Kidney (tissue), 13 donors: ENCODE measurements at regions not wholly inside any gene's neighbourhood (a gene's known extent, or its start where the extent isn't known, plus 50 kb on each side); places are given as distances from the start of the nearest gene placed in this dataset.
A peak's percentile ranks its signal among the peaks of the same experiment; 100 is the strongest.

Experiments
- DNase-seq, 5 donors: peaks; one replicate each; pipeline ENCODE4 v3.0.0-alpha.2; 2013 to 2020
- FAIRE-seq: peaks from 2 replicates; lab custom pipeline; 2012; peaks lifted over from hg19 to GRCh38; lab: Jason Lieb, UNC
- H3K27ac ChIP-seq, 2 donors: one replicate each; pipeline ENCODE4 v1.7.0; 2013; ENCODE audit warnings: low read depth in 2 of 2, low read length in 2 of 2, inconsistent platforms in 1 of 2
- H3K27me3 ChIP-seq: one replicate; pipeline ENCODE4 v1.7.1; 2013; ENCODE audit warnings: low read length, inconsistent platforms; ENCODE audit not compliant: control insufficient read depth, insufficient read depth
- H3K36me3 ChIP-seq, 3 donors: one replicate each; pipeline versions ENCODE4 v1.7.0 to v1.7.1; 2013; ENCODE audit warnings: low read length in 3 of 3, control low read depth in 1 of 3, inconsistent platforms in 1 of 3; ENCODE audit not compliant: insufficient read depth in 3 of 3, control insufficient read depth in 2 of 3
- H3K4me1 ChIP-seq, 3 donors: one replicate each; pipeline versions ENCODE4 v1.7.0 to v1.7.1; 2013; ENCODE audit warnings: low read length in 3 of 3, inconsistent platforms in 1 of 3, low read depth in 1 of 3; ENCODE audit not compliant: control insufficient read depth in 2 of 3, insufficient read depth in 2 of 3
- H3K4me3 ChIP-seq, 3 donors: one replicate each; pipeline versions ENCODE4 v1.7.0 to v1.8.1; 2013; ENCODE audit warnings: low read length in 3 of 3, control low read depth in 1 of 3, inconsistent platforms in 1 of 3
- H3K9ac ChIP-seq, 3 donors: one replicate each; pipeline versions ENCODE4 v1.7.0 to v1.7.1; 2013; ENCODE audit warnings: low read length in 3 of 3, control low read depth in 1 of 3, inconsistent platforms in 1 of 3
- H3K9me3 ChIP-seq, 3 donors: one replicate each; pipeline versions ENCODE4 v1.7.0 to v1.7.1; 2013; ENCODE audit warnings: low read length in 3 of 3, control low read depth in 1 of 3, inconsistent platforms in 1 of 3; ENCODE audit not compliant: control insufficient read depth in 2 of 3, insufficient read depth in 1 of 3
- intact Hi-C: fragments of 100-400 bp; cut with DNase I; formaldehyde crosslinking; loops from one replicate; pipeline ENCODE4 v1.11.1; 2022
- TF ChIP-seq, protein P1 (sequence below): IDR thresholded peaks from 3 replicates; pipeline ENCODE4 v1.5.1; 2012; ENCODE audit warnings: mild to moderate bottlenecking, moderate library complexity, borderline replicate concordance; ENCODE audit not compliant: insufficient read depth; ENCODE audit errors: extremely low read depth
- donor health status: control.
- donor health status: control.
- donor health status: control.
- donor health status: control.
- donor health status: control.
- donor health status: DM: yes; HTN: yes; CAD: no.
- donor health status: Normal renal cell carcinoma (clear cell type).

GRCh38 chr5:50574121-50574520, 92.3 kb upstream of the PARP8 start:
- Histone ChIP-seq H3K36me3 (no peaks in the 10 kb centered on the region), H3K4me3 (no peak overlapping the region), H3K27ac (no peak overlapping the region), H3K9me3 (no peaks in the 10 kb centered on the region), H3K27me3 (no peaks in the 10 kb centered on the region), H3K9ac (no peak overlapping the region), H3K4me1 (no peaks in the 10 kb centered on the region)
- intact Hi-C loops = no loop called here
- DNase-seq (no peak), FAIRE-seq (no peak)
- TF ChIP-seq, protein P1, sequence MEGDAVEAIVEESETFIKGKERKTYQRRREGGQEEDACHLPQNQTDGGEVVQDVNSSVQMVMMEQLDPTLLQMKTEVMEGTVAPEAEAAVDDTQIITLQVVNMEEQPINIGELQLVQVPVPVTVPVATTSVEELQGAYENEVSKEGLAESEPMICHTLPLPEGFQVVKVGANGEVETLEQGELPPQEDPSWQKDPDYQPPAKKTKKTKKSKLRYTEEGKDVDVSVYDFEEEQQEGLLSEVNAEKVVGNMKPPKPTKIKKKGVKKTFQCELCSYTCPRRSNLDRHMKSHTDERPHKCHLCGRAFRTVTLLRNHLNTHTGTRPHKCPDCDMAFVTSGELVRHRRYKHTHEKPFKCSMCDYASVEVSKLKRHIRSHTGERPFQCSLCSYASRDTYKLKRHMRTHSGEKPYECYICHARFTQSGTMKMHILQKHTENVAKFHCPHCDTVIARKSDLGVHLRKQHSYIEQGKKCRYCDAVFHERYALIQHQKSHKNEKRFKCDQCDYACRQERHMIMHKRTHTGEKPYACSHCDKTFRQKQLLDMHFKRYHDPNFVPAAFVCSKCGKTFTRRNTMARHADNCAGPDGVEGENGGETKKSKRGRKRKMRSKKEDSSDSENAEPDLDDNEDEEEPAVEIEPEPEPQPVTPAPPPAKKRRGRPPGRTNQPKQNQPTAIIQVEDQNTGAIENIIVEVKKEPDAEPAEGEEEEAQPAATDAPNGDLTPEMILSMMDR = no peak

DNA sequence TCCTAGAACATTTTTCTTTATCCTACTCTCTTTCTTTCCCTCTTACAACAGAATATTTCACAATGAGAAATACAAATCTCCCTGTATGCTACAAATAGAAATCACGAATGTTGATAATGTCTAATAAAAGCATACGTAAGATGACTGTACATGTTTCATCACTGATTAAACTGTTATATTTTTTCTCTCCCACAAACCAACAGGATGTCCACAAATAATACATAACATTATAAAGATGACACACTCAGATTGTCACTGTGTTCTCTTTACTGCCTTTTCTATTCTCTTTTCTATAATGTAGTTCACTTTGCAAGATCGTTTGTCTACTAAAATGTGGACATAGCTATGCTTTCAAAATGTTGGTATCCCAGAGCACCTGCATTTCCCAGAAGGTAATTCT, 90.7 kb upstream of the PARP8 start:
- intact Hi-C loops = no loop called here
- DNase-seq = no peak
- H3K4me3 ChIP-seq = no peak overlapping the region
- no peaks in the 10 kb centered on the region for H3K36me3 ChIP-seq
- FAIRE-seq = no peak
- no peaks in the 10 kb centered on the region for H3K9me3 ChIP-seq
- H3K27ac ChIP-seq = no peak overlapping the region
- H3K27me3 ChIP-seq = no peaks in the 10 kb centered on the region
- no peaks in the 10 kb centered on the region for H3K4me1 ChIP-seq
- H3K9ac ChIP-seq = no peak overlapping the region
- TF ChIP-seq, protein P1 = no peak

- Histone ChIP-seq H3K4me3 (no peak overlapping the region), H3K27ac (no peak overlapping the region), H3K4me1 (no peaks in the 10 kb centered on the region), H3K27me3 (no peaks in the 10 kb centered on the region), H3K9ac (no peak overlapping the region), H3K9me3 (no peaks in the 10 kb centered on the region), H3K36me3 (no peaks in the 10 kb centered on the region)
- TF ChIP-seq, protein P1 = no peak
- intact Hi-C loops = no loop called here
- DNase-seq (peak in 1 of 5 donors; percentile 1), FAIRE-seq (no peak)
Observed at GRCh38 chr5:50576265-50576664, 90.2 kb upstream of the PARP8 start.

DNA sequence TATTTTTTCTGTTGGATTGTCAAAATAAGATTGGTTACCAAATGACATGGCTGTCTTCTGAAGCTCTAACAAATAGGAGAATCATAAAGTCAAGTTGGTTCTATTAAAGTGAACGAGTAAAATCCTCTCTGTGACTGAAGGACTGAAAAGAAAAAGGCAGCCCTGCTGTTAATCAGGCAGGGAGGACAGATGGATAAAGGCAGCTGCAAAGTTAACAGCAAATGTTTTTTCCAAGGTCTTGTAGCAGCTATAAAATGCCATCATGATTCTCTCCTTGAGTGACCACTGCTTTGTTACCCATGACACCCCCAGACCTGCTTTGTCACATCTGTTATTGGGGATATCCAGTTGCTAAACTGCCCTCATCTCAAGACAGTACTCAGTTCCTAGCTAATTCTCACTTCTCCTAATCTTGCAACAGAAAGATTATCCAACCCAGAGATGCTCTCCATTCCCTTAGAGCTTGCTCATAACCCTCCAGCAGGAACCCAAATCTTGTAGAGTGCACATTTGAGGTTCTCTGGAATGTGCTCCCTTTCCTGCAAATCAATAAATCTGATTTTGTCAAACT, 89.7 kb upstream of the PARP8 start:
- intact Hi-C loops = no loop called here
- Histone ChIP-seq H3K9ac (no peak overlapping the region), H3K4me1 (no peaks in the 10 kb centered on the region), H3K27me3 (no peaks in the 10 kb centered on the region), H3K27ac (no peak overlapping the region), H3K4me3 (no peak overlapping the region), H3K36me3 (no peaks in the 10 kb centered on the region), H3K9me3 (no peaks in the 10 kb centered on the region)
- DNase-seq = peak in 3 of 5 donors; percentile 22 to 48 (median 37)
- TF ChIP-seq, protein P1 = no peak
- no peak for FAIRE-seq
